IMR-90 (cell line): ENCODE measurements at regions not wholly inside any gene's neighbourhood (a gene's known extent, or its start where the extent isn't known, plus 50 kb on each side); places are given as distances from the start of the nearest gene placed in this dataset.

Experiments
- ATAC-seq: fragments of 200-7000 bp; cut with Tn5 transposase; 2 replicates; pipeline ENCODE4 v1.9.1; 2020; ENCODE audit warnings: low read depth, mild to moderate bottlenecking, moderate library complexity
- BruUV-seq: library from RNA; stranded (reverse); fragments of 400-500 nt; replicated peaks from 2 replicates; lab custom pipeline; 2021; lab: Mats Ljungman, UMichigan
- CTCF ChIA-PET: fragments of 300-600 bp; formaldehyde crosslinking; extraction: SDS; loops from one replicate; lab custom pipeline; 2021; ENCODE audit warnings: antibody characterized with exemption; lab: Yijun Ruan, JAX
- POLR2A ChIA-PET: fragments of 300-600 bp; sonication (Branson Sonifier 250); formaldehyde crosslinking; loops from one replicate; lab custom pipeline; 2022; ENCODE audit warnings: antibody characterized with exemption; ENCODE audit not compliant: unreplicated experiment; lab: Charles Lee
- DNase-seq: peaks from one replicate; pipeline ENCODE4 v3.0.0; 2013
- H2AFZ ChIP-seq: replicated peaks from 2 replicates; pipeline ENCODE3; 2013; ENCODE audit warnings: low read length, mild to moderate bottlenecking; ENCODE audit not compliant: poor library complexity
- H2AK5ac ChIP-seq: 2 replicates; pipeline ENCODE4 v1.6.1; 2013; ENCODE audit warnings: low read depth, low read length, inconsistent platforms
- H2AK9ac ChIP-seq: replicated peaks from 2 replicates; pipeline ENCODE3; 2013; ENCODE audit warnings: mild to moderate bottlenecking, low read depth, low read length, moderate library complexity; ENCODE audit not compliant: poor library complexity
- H2BK120ac ChIP-seq: 2 replicates; pipeline ENCODE4 v1.6.1; 2013; ENCODE audit warnings: low read depth, low read length, inconsistent platforms
- H2BK15ac ChIP-seq: 3 replicates; pipeline ENCODE4 v1.6.1; 2013; ENCODE audit warnings: low read depth, low read length, inconsistent platforms
- H2BK20ac ChIP-seq: 2 replicates; pipeline ENCODE4 v1.6.1; 2013; ENCODE audit warnings: low read depth, mild to moderate bottlenecking, inconsistent platforms, low read length, moderate library complexity
- H2BK5ac ChIP-seq: 2 replicates; pipeline ENCODE4 v1.6.1; 2013; ENCODE audit warnings: mild to moderate bottlenecking, low read depth, low read length, inconsistent platforms; ENCODE audit not compliant: poor library complexity, severe bottlenecking
- H3K14ac ChIP-seq: replicated peaks from 2 replicates; pipeline ENCODE4 v1.6.1; 2013; ENCODE audit warnings: low read depth, low read length, inconsistent platforms
- H3K18ac ChIP-seq: 2 replicates; pipeline ENCODE4 v1.6.1; 2013; ENCODE audit warnings: low read depth, low read length, control low read depth
- H3K23ac ChIP-seq: 2 replicates; pipeline ENCODE4 v1.6.1; 2013; ENCODE audit warnings: low read depth, low read length, inconsistent platforms
- H3K27ac ChIP-seq: 2 replicates; pipeline ENCODE4 v1.5.1; 2013; ENCODE audit warnings: mild to moderate bottlenecking, control low read depth, low read length; ENCODE audit not compliant: insufficient read depth
- H3K27me3 ChIP-seq: 2 replicates; pipeline ENCODE4 v1.6.1; 2013; ENCODE audit warnings: low read length; ENCODE audit not compliant: control insufficient read depth, insufficient read depth
- H3K36me3 ChIP-seq: 2 replicates; pipeline ENCODE4 v1.6.1; 2013; ENCODE audit warnings: low read length, mixed read lengths; ENCODE audit not compliant: control insufficient read depth, insufficient read depth
- H3K4ac ChIP-seq: 2 replicates; pipeline ENCODE4 v1.6.1; 2013; ENCODE audit warnings: low read depth, low read length, inconsistent platforms
- H3K4me1 ChIP-seq: 2 replicates; pipeline ENCODE4 v1.6.1; 2013; ENCODE audit warnings: low read length, mixed read lengths; ENCODE audit not compliant: control insufficient read depth, insufficient read depth
- H3K4me2 ChIP-seq: 2 replicates; pipeline ENCODE4 v1.6.1; 2013; ENCODE audit warnings: low read depth, mild to moderate bottlenecking, control low read depth, low read length, moderate library complexity
- H3K4me3 ChIP-seq: 2 replicates; pipeline ENCODE4 v1.5.1; 2013; ENCODE audit warnings: low read depth, mild to moderate bottlenecking, control low read depth, low read length, moderate library complexity; ENCODE audit not compliant: insufficient read depth
- H3K56ac ChIP-seq: 2 replicates; pipeline ENCODE4 v1.6.1; 2013; ENCODE audit warnings: low read length, inconsistent platforms; ENCODE audit not compliant: insufficient read depth; ENCODE audit errors: extremely low read depth
- H3K79me1 ChIP-seq, 2 experiments: 2 replicates each; pipeline ENCODE4 v1.6.1; 2013; ENCODE audit warnings: low read length in 2 of 2, inconsistent platforms in 1 of 2, low read depth in 1 of 2
- H3K9ac ChIP-seq: 2 replicates; pipeline ENCODE4 v1.6.1; 2013; ENCODE audit warnings: low read depth, low read length, control low read depth
- H3K9me1 ChIP-seq: 2 replicates; pipeline ENCODE4 v1.6.1; 2013; ENCODE audit warnings: low read length, inconsistent platforms; ENCODE audit not compliant: insufficient read depth
- H3K9me3 ChIP-seq: 2 replicates; pipeline ENCODE4 v1.6.1; 2013; ENCODE audit warnings: low read length; ENCODE audit not compliant: control insufficient read depth, insufficient read depth
- H4K20me1 ChIP-seq: 2 replicates; pipeline ENCODE4 v1.6.1; 2013; ENCODE audit warnings: low read length, inconsistent platforms; ENCODE audit not compliant: insufficient read depth
- H4K5ac ChIP-seq: 2 replicates; pipeline ENCODE4 v1.6.1; 2013; ENCODE audit warnings: mild to moderate bottlenecking, low read depth, low read length, control low read depth
- H4K8ac ChIP-seq, 2 experiments: 2 replicates each; pipeline ENCODE4 v1.6.1; 2013; ENCODE audit warnings: low read depth in 2 of 2, low read length in 2 of 2, control low read depth in 1 of 2, inconsistent platforms in 1 of 2
- H4K91ac ChIP-seq: 2 replicates; pipeline ENCODE4 v1.6.1; 2013; ENCODE audit warnings: low read depth, low read length, inconsistent platforms; ENCODE audit not compliant: insufficient read depth
- BHLHE40 ChIP-seq: fragments of 150-350 bp; IDR thresholded peaks from 2 replicates; pipeline ENCODE4 v1.6.1; 2016; ENCODE audit warnings: mild to moderate bottlenecking, low read depth, low read length
- ELK1 ChIP-seq: fragments of 150-350 bp; IDR thresholded peaks from 2 replicates; pipeline ENCODE4 v1.6.1; 2016; ENCODE audit warnings: low read depth, mild to moderate bottlenecking, low read length, moderate library complexity, borderline replicate concordance
- FOS ChIP-seq: fragments of 150-350 bp; IDR thresholded peaks from 2 replicates; pipeline ENCODE4 v1.6.1; 2016; ENCODE audit warnings: low read depth, low read length
- MAFK ChIP-seq: IDR thresholded peaks from 2 replicates; pipeline ENCODE4 v1.6.1; 2012; ENCODE audit warnings: low read depth, low read length, improper control_type of control experiment
- MAZ ChIP-seq: IDR thresholded peaks from 2 replicates; pipeline ENCODE4 v1.6.1; 2012; ENCODE audit warnings: low read depth, mild to moderate bottlenecking, low read length, improper control_type of control experiment, moderate library complexity, borderline replicate concordance
- NFE2L2 ChIP-seq: fragments of 150-350 bp; IDR thresholded peaks from 2 replicates; pipeline ENCODE4 v1.6.1; 2016; ENCODE audit warnings: low read depth, mild to moderate bottlenecking, low read length
- RAD21 ChIP-seq: IDR thresholded peaks from 2 replicates; pipeline ENCODE4 v1.6.1; 2012; ENCODE audit warnings: low read length, improper control_type of control experiment
- RFX5 ChIP-seq: IDR thresholded peaks from 2 replicates; pipeline ENCODE4 v1.8.0; 2012; ENCODE audit warnings: low read depth, mild to moderate bottlenecking, low read length, moderate library complexity
- SMC3 ChIP-seq: fragments of 150-350 bp; IDR thresholded peaks from 2 replicates; pipeline ENCODE4 v1.6.1; 2016; ENCODE audit warnings: low read depth, mild to moderate bottlenecking, antibody characterized with exemption, low read length, moderate library complexity
- USF2 ChIP-seq: fragments of 150-350 bp; IDR thresholded peaks from 2 replicates; pipeline ENCODE4 v1.6.1; 2017; ENCODE audit warnings: mild to moderate bottlenecking, antibody characterized with exemption, low read length, low read depth
- WGBS, 2 experiments: methylation state at CpG; one replicate each; pipeline versions ENCODE4 v1.1.5 to v1.1.7; 2013; ENCODE audit warnings: missing lambda C conversion rate in 2 of 2; ENCODE audit not compliant: insufficient read length in 1 of 2; ENCODE audit errors: extremely low coverage in 2 of 2; 5-methylcytosine and 5-hydroxymethylcytosine counted together
- dilution Hi-C: fragments of 300-500 bp; cut with HindIII; formaldehyde crosslinking; loops from one replicate; pipeline ENCODE4 v1.14.3; 2018; ENCODE audit warnings: low sequenced_read_pairs; ENCODE audit not compliant: unreplicated experiment
- in situ Hi-C: fragments of 300-500 bp; cut with MboI; formaldehyde crosslinking; loops from 3 replicates; pipeline ENCODE4 v1.14.3; 2019; ENCODE audit warnings: low sequenced_read_pairs, inconsistent platforms, mixed read lengths
- intact Hi-C: fragments of 100-400 bp; cut with micrococcal nuclease; formaldehyde crosslinking; loops from 2 replicates; pipeline ENCODE4 v1.10.0; 2022

- Histone ChIP-seq H4K5ac (no peak overlapping the region), H3K36me3 (no peaks in the 10 kb centered on the region), H3K23ac (no peak overlapping the region), H2AFZ (no peak overlapping the region), H3K56ac (no peak overlapping the region), H3K9me1 (no peaks in the 10 kb centered on the region), H2BK15ac (no peak overlapping the region), H3K4ac (no peak overlapping the region), H4K91ac (no peak overlapping the region), H3K18ac (no peak overlapping the region), H4K8ac (no peak overlapping the region), H2BK5ac (no peak overlapping the region), H3K27me3 (no peaks in the 10 kb centered on the region), H2AK9ac (no peak overlapping the region), H3K4me1 (no peaks in the 10 kb centered on the region), H3K27ac (no peak overlapping the region), H3K9ac (no peak overlapping the region), H2BK120ac (no peak overlapping the region), H3K9me3 (no peaks in the 10 kb centered on the region; the same call in 1 of the 2 replicates), H3K4me2 (no peak overlapping the region), H3K4me3 (no peak overlapping the region), H2AK5ac (no peak overlapping the region), H2BK20ac (no peak overlapping the region), H3K79me1 (no peaks in the 10 kb centered on the region), H3K14ac (no peak overlapping the region), H4K20me1 (no peaks in the 10 kb centered on the region)
- no CpG with 5 or more reads among the region's 2 CpGs for WGBS, 2 experiments
- TF ChIP-seq MAFK = no peak
- TF ChIP-seq NFE2L2 = no peak
- no peak for TF ChIP-seq RFX5
- no peak for TF ChIP-seq FOS
- TF ChIP-seq BHLHE40 = no peak
- TF ChIP-seq USF2 = no peak
- TF ChIP-seq ELK1 = no peak
- no peak for TF ChIP-seq MAZ
- TF ChIP-seq RAD21 = no peak
- TF ChIP-seq SMC3 = no peak
- BruUV-seq = no TSS peak
- no peak for DNase-seq
- in situ Hi-C loops = no loop called here
- intact Hi-C loops = no loop called here
- no peak for ATAC-seq
- ChIA-PET CTCF (no interaction called here), POLR2A (no interaction called here)
- dilution Hi-C loops = no loop called here
Measured at GRCh38 chr11:38219636-38220035, 1621.6 kb upstream of the RAG2 start.
